ENCODE measurements at regions not wholly inside any gene's neighbourhood (a gene's known extent, or its start where the extent isn't known, plus 50 kb on each side); places are given as distances from the start of the nearest gene placed in this dataset.

- no peak for DNase-seq (ENCODE audit: extremely low spot score in 2 of 2)
- peak overlapping the region; percentile 12 for H3K27ac ChIP-seq
- H3K36me3 ChIP-seq = no peaks in the 10 kb centered on the region
- no peaks in the 10 kb centered on the region for H3K27me3 ChIP-seq
- H3K4me3 ChIP-seq = no peak overlapping the region
- H3K4me1 ChIP-seq = peaks cover 30% of the 10 kb centered on the region
- no peaks in the 10 kb centered on the region for H3K9me3 ChIP-seq
- TF ChIP-seq CTCF (IDR thresholded peaks at IDR 0.05) (no peak), POLR2A (IDR thresholded peaks at IDR 0.05) (no peak), POLR2AphosphoS5 (IDR thresholded peaks at IDR 0.05; ENCODE audit: insufficient read depth in 1 of 2, low read depth in 1 of 2) (no peak)
- intact Hi-C loops (cut with DNase I) = no loop called here
Observed at GRCh38 chr5:67490543-67491321, 294.1 kb upstream of the CD180 start.

GRCh38 chr5:67488885-67489284 is 292.3 kb upstream of the CD180 start:
- TF ChIP-seq POLR2A (IDR thresholded peaks at IDR 0.05) (no peak), CTCF (IDR thresholded peaks at IDR 0.05) (no peak), POLR2AphosphoS5 (IDR thresholded peaks at IDR 0.05; ENCODE audit: insufficient read depth in 1 of 2, low read depth in 1 of 2) (no peak)
- Histone ChIP-seq H3K36me3 (no peaks in the 10 kb centered on the region), H3K4me1 (peaks cover 12% of the 10 kb centered on the region), H3K27me3 (no peaks in the 10 kb centered on the region), H3K27ac (no peak overlapping the region), H3K9me3 (no peaks in the 10 kb centered on the region), H3K4me3 (no peak overlapping the region)
- DNase-seq (ENCODE audit: extremely low spot score in 2 of 2) = no peak
- intact Hi-C loops (cut with DNase I) = no loop called here

- Histone ChIP-seq H3K4me3 (no peak overlapping the region), H3K9me3 (no peaks in the 10 kb centered on the region), H3K4me1 (peaks cover 2% of the 10 kb centered on the region), H3K27ac (no peak overlapping the region), H3K36me3 (no peaks in the 10 kb centered on the region), H3K27me3 (no peaks in the 10 kb centered on the region)
- DNase-seq (ENCODE audit: extremely low spot score in 2 of 2) = no peak
- intact Hi-C loops (cut with DNase I) = no loop called here
- TF ChIP-seq POLR2AphosphoS5 (IDR thresholded peaks at IDR 0.05; ENCODE audit: insufficient read depth in 1 of 2, low read depth in 1 of 2) = no peak
- TF ChIP-seq POLR2A (IDR thresholded peaks at IDR 0.05) = no peak
- TF ChIP-seq CTCF (IDR thresholded peaks at IDR 0.05) = no peak
Observed at GRCh38 chr5:67487862-67488261, 291.3 kb upstream of the CD180 start.

GRCh38 chr5:67483453-67484030 is 286.9 kb upstream of the CD180 start:
- no peaks in the 10 kb centered on the region for H3K27me3 ChIP-seq
- H3K4me3 ChIP-seq = no peak overlapping the region
- no peak for TF ChIP-seq POLR2A (IDR thresholded peaks at IDR 0.05)
- TF ChIP-seq POLR2AphosphoS5 (IDR thresholded peaks at IDR 0.05; ENCODE audit: insufficient read depth in 1 of 2, low read depth in 1 of 2) = no peak
- TF ChIP-seq CTCF (IDR thresholded peaks at IDR 0.05) = no peak
- no peaks in the 10 kb centered on the region for H3K36me3 ChIP-seq
- no peaks in the 10 kb centered on the region for H3K9me3 ChIP-seq
- no peak overlapping the region for H3K27ac ChIP-seq
- intact Hi-C loops (cut with DNase I) = no loop called here
- DNase-seq (ENCODE audit: extremely low spot score in 2 of 2) = no peak
- H3K4me1 ChIP-seq = no peaks in the 10 kb centered on the region

- Histone ChIP-seq H3K9me3 (no peaks in the 10 kb centered on the region), H3K27ac (no peak overlapping the region), H3K27me3 (no peaks in the 10 kb centered on the region), H3K4me3 (no peak overlapping the region), H3K36me3 (no peaks in the 10 kb centered on the region), H3K4me1 (peaks cover 7% of the 10 kb centered on the region)
- no peak for DNase-seq (ENCODE audit: extremely low spot score in 2 of 2)
- intact Hi-C loops (cut with DNase I) = no loop called here
- TF ChIP-seq POLR2AphosphoS5 (IDR thresholded peaks at IDR 0.05; ENCODE audit: insufficient read depth in 1 of 2, low read depth in 1 of 2) = no peak
- TF ChIP-seq POLR2A (IDR thresholded peaks at IDR 0.05) = no peak
- TF ChIP-seq CTCF (IDR thresholded peaks at IDR 0.05) = no peak
Observed at GRCh38 chr5:67481362-67481761, 284.8 kb upstream of the CD180 start.

Data from vagina (tissue), 2 donors.